K562 (cell line): ENCODE measurements at regions not wholly inside any gene's neighbourhood (a gene's known extent, or its start where the extent isn't known, plus 50 kb on each side); places are given as distances from the start of the nearest gene placed in this dataset.

Experiments used
- CTCF ChIP-seq, 3 experiments: IDR thresholded peaks in 2 of 3; conservative IDR thresholded peaks in 1 of 3; 2 replicates each; pipeline ENCODE4 v1.5.1; 2011 to 2012; ENCODE audit warnings: low read length in 3 of 3, mild to moderate bottlenecking in 3 of 3, control low read depth in 2 of 3, improper control_type of control experiment in 1 of 3, inconsistent platforms in 1 of 3, low read depth in 1 of 3, mixed read lengths in 1 of 3, moderate library complexity in 1 of 3; ENCODE audit not compliant: insufficient read depth in 2 of 3
- FUS ChIP-seq: fragments of 200-400 bp; formaldehyde crosslinking; optimal IDR thresholded peaks from 2 replicates; pipeline ENCODE3; 2017; ENCODE audit warnings: low read depth, low read length
- JUNB ChIP-seq: fragments of 450-650 bp; formaldehyde crosslinking; conservative IDR thresholded peaks from 2 replicates; pipeline ENCODE4 v1.4.0; 2020; ENCODE audit warnings: mild to moderate bottlenecking
- POLR2A ChIP-seq: fragments of 450-650 bp; conservative IDR thresholded peaks from 2 replicates; pipeline ENCODE4 v1.6.1; 2016
- SETDB1 ChIP-seq: IDR thresholded peaks from one replicate; pipeline ENCODE4 v1.6.1; 2012; ENCODE audit warnings: low read length, control low read depth, inconsistent platforms
- ZNF311 ChIP-seq: fragments of 250-450 bp; sonication (Bioruptor Pico); IDR thresholded peaks from 2 replicates; pipeline ENCODE4 v1.4.0; 2020; ENCODE audit warnings: mild to moderate bottlenecking, moderate library complexity
- TF ChIP-seq, protein P1 (sequence below): sonication (generic); formaldehyde crosslinking; IDR thresholded peaks from 2 replicates; pipeline ENCODE4 v1.8.1; 2023; ENCODE audit warnings: mild to moderate bottlenecking, missing genetic modification reagents

- TF ChIP-seq ZNF311 (CRISPR knock-in tag) (no peak), POLR2A (no peak), JUNB (CRISPR knock-in tag) (no peak), CTCF (IDR thresholded peaks at IDR 0.05 in 2 of 3, conservative IDR thresholded peaks at IDR 0.05 in 1 of 3; ENCODE audit: insufficient read depth in 2 of 3, low read depth in 1 of 3, low read length in 3 of 3) (no peak), FUS (no peak), SETDB1 (no peak)
- TF ChIP-seq, protein P1, sequence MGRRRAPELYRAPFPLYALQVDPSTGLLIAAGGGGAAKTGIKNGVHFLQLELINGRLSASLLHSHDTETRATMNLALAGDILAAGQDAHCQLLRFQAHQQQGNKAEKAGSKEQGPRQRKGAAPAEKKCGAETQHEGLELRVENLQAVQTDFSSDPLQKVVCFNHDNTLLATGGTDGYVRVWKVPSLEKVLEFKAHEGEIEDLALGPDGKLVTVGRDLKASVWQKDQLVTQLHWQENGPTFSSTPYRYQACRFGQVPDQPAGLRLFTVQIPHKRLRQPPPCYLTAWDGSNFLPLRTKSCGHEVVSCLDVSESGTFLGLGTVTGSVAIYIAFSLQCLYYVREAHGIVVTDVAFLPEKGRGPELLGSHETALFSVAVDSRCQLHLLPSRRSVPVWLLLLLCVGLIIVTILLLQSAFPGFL (CRISPR knock-in tag): no peak
Observed at GRCh38 chr6:21733311-21733710, 139.8 kb downstream of the SOX4 start.
